MM.1S (cell line): ENCODE measurements at regions not wholly inside any gene's neighbourhood (a gene's known extent, or its start where the extent isn't known, plus 50 kb on each side); places are given as distances from the start of the nearest gene placed in this dataset.

Experiments
- DNase-seq: peaks from one replicate; pipeline ENCODE4 v3.0.0-alpha.2; 2015
- H2AFZ ChIP-seq: fragments of 300-600 bp; sonication (generic); 2 replicates; pipeline ENCODE4 v1.6.0; 2016; ENCODE audit warnings: antibody characterized with exemption, low read length
- H3F3A ChIP-seq: fragments of 300-600 bp; sonication (generic); 2 replicates; pipeline ENCODE4 v1.6.1; 2016; ENCODE audit warnings: mild to moderate bottlenecking, antibody characterized with exemption, low read length, moderate library complexity, mixed read lengths; ENCODE audit not compliant: insufficient read depth
- H3K27ac ChIP-seq: fragments of 300-600 bp; sonication (generic); 2 replicates; pipeline ENCODE4 v1.5.1; 2016; ENCODE audit warnings: mild to moderate bottlenecking, low read length
- H3K27me3 ChIP-seq: fragments of 300-600 bp; sonication (generic); replicated peaks from 2 replicates; pipeline ENCODE4 v1.6.0; 2016; ENCODE audit warnings: low read length; ENCODE audit not compliant: insufficient read depth
- H3K36me3 ChIP-seq: fragments of 300-600 bp; sonication (generic); replicated peaks from 2 replicates; pipeline ENCODE4 v1.6.1; 2016; ENCODE audit warnings: mild to moderate bottlenecking, low read length, mixed read lengths; ENCODE audit not compliant: insufficient read depth
- H3K4me1 ChIP-seq: fragments of 300-600 bp; sonication (generic); 2 replicates; pipeline ENCODE4 v1.6.1; 2016; ENCODE audit warnings: low read length, mixed read lengths
- H3K4me2 ChIP-seq: fragments of 300-600 bp; sonication (generic); 2 replicates; pipeline ENCODE4 v1.6.0; 2016; ENCODE audit warnings: low read depth, low read length
- H3K4me3 ChIP-seq: fragments of 300-600 bp; sonication (generic); 2 replicates; pipeline ENCODE4 v1.5.1; 2016; ENCODE audit warnings: low read length, mixed read lengths
- H3K79me2 ChIP-seq: fragments of 300-600 bp; sonication (generic); 2 replicates; pipeline ENCODE4 v1.6.1; 2016; ENCODE audit warnings: mixed run types, low read length, mixed read lengths
- H3K9ac ChIP-seq: fragments of 300-600 bp; sonication (generic); 2 replicates; pipeline ENCODE4 v1.6.1; 2016; ENCODE audit warnings: low read length, mixed read lengths
- H3K9me2 ChIP-seq: fragments of 300-600 bp; sonication (generic); replicated peaks from 2 replicates; pipeline ENCODE4 v1.6.1; 2016; ENCODE audit warnings: mild to moderate bottlenecking, low read length, mixed read lengths; ENCODE audit not compliant: insufficient read depth
- H3K9me3 ChIP-seq: fragments of 300-600 bp; sonication (generic); replicated peaks from 2 replicates; pipeline ENCODE4 v1.6.1; 2016; ENCODE audit warnings: mild to moderate bottlenecking, low read length, mixed read lengths; ENCODE audit not compliant: insufficient read depth
- H4K20me1 ChIP-seq: fragments of 300-600 bp; sonication (generic); 2 replicates; pipeline ENCODE4 v1.6.1; 2016; ENCODE audit warnings: mild to moderate bottlenecking, low read length, moderate library complexity, mixed read lengths; ENCODE audit not compliant: insufficient read depth
- CTCF ChIP-seq: fragments of 300-600 bp; sonication (generic); IDR thresholded peaks from 2 replicates; pipeline ENCODE4 v1.5.1; 2016; ENCODE audit warnings: antibody characterized with exemption, low read length, mixed read lengths
- EZH2 ChIP-seq: fragments of 300-600 bp; sonication (generic); optimal IDR thresholded peaks from 2 replicates; pipeline ENCODE3; 2017; ENCODE audit warnings: low read depth, mild to moderate bottlenecking, antibody characterized with exemption, low read length, mixed read lengths
- EZH2phosphoT487 ChIP-seq: fragments of 300-600 bp; sonication (generic); IDR thresholded peaks from 2 replicates; pipeline ENCODE4 v1.6.1; 2018; ENCODE audit warnings: antibody characterized with exemption, low read length

DNA sequence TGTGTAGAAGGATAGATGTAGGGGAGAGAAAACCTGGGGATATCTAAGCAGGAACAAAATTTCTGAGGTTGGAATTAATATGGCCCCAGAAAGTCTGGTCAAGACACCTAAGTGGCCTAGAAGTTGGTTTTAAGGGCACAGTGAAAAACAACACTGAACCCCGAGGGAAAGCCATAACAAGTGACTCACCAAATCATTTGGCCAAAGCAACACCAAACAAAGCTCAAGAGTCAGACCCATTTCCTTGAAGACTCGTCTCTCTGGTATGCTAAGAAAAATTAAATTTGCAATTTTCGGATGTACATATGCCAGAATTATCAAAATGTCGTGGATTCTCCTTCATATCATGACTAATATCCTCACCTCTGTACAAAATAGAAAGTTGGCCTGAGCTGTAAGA, 162.9 kb downstream of the SMIM20 start:
- TF ChIP-seq EZH2phosphoT487: no peak
- no peak for TF ChIP-seq CTCF
- TF ChIP-seq EZH2: no peak

GRCh38 chr4:26077756-26078155, 163.7 kb downstream of the SMIM20 start:
- TF ChIP-seq EZH2phosphoT487 (no peak), CTCF (no peak), EZH2 (no peak)
- no peaks in the 10 kb centered on the region for H3K36me3 ChIP-seq
- H3K27ac ChIP-seq: no peak overlapping the region
- H3K79me2 ChIP-seq: no peaks in the 10 kb centered on the region
- no peak overlapping the region for H3K9ac ChIP-seq
- no peaks in the 10 kb centered on the region for H3F3A ChIP-seq
- no peaks in the 10 kb centered on the region for H3K9me2 ChIP-seq
- no peaks in the 10 kb centered on the region for H3K4me1 ChIP-seq
- no peak overlapping the region for H3K4me2 ChIP-seq
- DNase-seq: no peak
- no peaks in the 10 kb centered on the region for H3K9me3 ChIP-seq
- H3K4me3 ChIP-seq: no peak overlapping the region
- H2AFZ ChIP-seq: no peak overlapping the region
- no peaks in the 10 kb centered on the region for H3K27me3 ChIP-seq
- H4K20me1 ChIP-seq: no peaks in the 10 kb centered on the region

More for the DNA sequence above, 162.9 kb downstream of the SMIM20 start:
- no peak overlapping the region for H3K4me3 ChIP-seq
- no peaks in the 10 kb centered on the region for H3K27me3 ChIP-seq
- no peak overlapping the region for H3K27ac ChIP-seq
- H3K4me1 ChIP-seq: no peaks in the 10 kb centered on the region
- no peaks in the 10 kb centered on the region for H3K9me2 ChIP-seq
- no peak overlapping the region for H3K9ac ChIP-seq
- no peaks in the 10 kb centered on the region for H3K79me2 ChIP-seq
- no peaks in the 10 kb centered on the region for H4K20me1 ChIP-seq
- H3K36me3 ChIP-seq: no peaks in the 10 kb centered on the region
- no peak overlapping the region for H3K4me2 ChIP-seq
- no peak overlapping the region for H2AFZ ChIP-seq
- H3F3A ChIP-seq: no peaks in the 10 kb centered on the region
- no peak for DNase-seq
- no peaks in the 10 kb centered on the region for H3K9me3 ChIP-seq

GRCh38 chr4:26080870-26081628, 167.0 kb downstream of the SMIM20 start:
- no peak overlapping the region for H3K4me2 ChIP-seq
- no peaks in the 10 kb centered on the region for H3K4me1 ChIP-seq
- no peaks in the 10 kb centered on the region for H3K27me3 ChIP-seq
- H3K9me3 ChIP-seq: no peaks in the 10 kb centered on the region
- no peaks in the 10 kb centered on the region for H3K36me3 ChIP-seq
- TF ChIP-seq EZH2phosphoT487: no peak
- no peak for TF ChIP-seq CTCF
- TF ChIP-seq EZH2: no peak
- H3K9ac ChIP-seq: no peak overlapping the region
- H4K20me1 ChIP-seq: no peaks in the 10 kb centered on the region
- no peak for DNase-seq
- H3K27ac ChIP-seq: no peak overlapping the region
- no peaks in the 10 kb centered on the region for H3F3A ChIP-seq
- no peaks in the 10 kb centered on the region for H3K9me2 ChIP-seq
- no peak overlapping the region for H2AFZ ChIP-seq
- H3K79me2 ChIP-seq: no peaks in the 10 kb centered on the region
- H3K4me3 ChIP-seq: no peak overlapping the region
